NCI-H748 (cell line): ENCODE measurements at regions not wholly inside any gene's neighbourhood (a gene's known extent, or its start where the extent isn't known, plus 50 kb on each side); places are given as distances from the start of the nearest gene placed in this dataset.

Experiments used
- DNase-seq: peaks from one replicate; lab custom pipeline; 2025; ENCODE audit not compliant: unreplicated experiment; lab: John Stamatoyannopoulos, UW

DNA sequence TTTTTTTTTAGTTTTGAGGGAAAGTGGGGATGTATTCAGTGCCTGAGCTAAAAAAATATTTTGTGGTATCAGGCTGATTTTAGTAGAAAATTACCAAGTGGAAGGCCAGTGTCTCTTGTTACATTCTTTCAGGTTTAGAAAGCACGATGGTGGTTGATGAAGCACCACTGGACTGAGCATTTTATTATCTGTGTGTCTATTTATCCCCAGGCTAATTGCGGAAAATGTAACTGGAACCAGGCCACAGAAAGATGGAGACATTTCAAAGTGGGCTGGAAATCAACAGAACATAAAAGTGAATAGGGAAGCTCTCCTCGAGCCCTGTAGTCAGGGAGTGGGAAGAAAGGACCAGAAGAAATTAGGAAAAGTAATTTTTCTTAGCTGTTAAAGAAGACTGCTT, 261.0 kb downstream of the STK31 start:
- no peak for DNase-seq

DNA sequence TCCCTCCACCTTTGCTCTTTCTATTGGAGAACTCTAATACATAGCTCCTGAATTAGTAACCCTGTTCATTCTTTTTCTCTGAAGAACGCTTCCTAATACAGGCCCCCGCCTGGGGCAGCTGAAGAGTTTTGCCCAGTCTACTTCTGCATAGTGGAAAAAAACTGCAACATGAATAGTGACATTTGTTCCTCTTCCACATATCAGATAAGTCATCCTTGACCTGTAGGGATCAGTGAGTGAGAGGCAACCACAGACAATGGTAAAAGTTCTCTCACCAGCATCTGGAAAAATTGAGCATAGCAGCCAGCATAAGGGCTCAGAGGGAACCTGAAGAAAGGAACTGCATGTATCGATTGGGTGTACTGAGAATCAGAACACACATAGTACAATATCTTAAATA, 262.0 kb downstream of the STK31 start:
- no peak for DNase-seq

DNA sequence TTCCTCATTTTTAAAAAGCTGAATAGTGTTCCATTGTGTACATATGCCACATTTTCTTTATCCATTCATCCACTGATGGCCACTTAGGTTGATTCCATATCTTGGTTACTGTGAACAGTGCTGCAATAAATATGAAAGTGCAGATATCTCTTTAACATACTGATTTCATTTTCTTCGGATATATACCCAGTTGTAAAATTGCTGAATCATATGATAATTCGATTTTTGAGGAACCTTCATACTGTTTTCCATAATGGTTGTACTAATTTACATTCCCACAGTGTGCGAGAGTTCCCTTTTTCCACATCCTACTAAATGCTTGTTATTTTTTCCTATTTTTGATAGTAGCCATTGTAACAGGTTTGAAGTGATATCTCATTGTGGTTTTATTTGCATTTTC, 263.2 kb downstream of the STK31 start:
- no peak for DNase-seq

DNA sequence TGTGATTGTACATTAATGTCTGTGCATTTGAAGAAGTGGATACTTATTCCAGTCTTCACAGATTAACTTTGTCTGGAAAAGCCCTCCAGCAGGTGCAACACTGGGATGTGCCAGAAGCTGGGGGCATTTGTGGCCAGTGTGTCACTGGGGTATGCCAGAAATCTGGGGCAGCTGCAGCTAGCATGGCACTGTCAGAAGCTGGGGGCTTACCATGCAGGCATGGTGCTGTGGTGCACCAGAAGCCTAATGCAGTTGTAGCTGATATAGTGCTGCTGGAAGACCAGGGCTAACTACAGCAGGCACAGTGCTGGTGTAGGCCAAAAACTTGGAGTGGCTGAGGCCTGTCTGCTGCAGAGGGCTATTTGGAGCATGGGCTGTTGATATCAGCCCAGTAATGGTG, 270.1 kb downstream of the STK31 start:
- no peak for DNase-seq

DNA sequence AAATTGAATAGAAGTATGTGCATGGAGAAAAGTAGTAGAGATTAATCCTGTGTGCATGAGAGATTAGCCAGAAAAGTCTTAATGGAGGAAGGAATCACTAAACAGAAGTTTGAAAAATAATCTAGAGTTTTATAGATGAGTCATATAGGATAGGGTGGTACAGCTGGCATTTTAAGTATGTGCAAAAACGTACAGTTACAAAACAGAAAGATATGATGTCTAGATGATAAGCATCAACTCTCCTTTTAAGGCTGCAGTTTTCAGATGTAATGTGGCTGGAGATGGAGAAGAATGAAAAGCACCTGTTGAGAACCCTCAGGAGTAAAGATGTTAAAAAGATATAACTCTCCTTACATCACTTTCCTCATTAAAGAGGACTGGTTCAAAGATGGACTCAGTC, 271.3 kb downstream of the STK31 start:
- no peak for DNase-seq

DNA sequence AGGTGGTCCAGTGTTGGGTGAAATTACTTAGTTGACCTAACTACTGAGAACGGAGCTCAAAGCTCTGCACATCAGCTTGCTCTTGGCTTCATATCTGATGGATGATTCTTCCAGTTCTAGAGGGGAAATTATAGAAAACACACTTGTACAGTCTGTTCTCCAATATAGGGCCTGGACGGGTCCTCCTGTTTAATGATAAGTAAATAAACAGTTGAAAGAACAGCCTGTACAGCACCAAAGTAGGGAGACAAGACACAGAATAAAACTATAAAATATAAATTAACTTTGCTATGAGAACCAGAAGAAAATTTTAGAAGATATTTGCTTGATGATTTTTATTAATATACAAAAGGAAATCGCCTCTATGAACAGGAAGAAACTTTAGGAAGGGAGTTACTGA, 271.7 kb downstream of the STK31 start:
- no peak for DNase-seq

DNA sequence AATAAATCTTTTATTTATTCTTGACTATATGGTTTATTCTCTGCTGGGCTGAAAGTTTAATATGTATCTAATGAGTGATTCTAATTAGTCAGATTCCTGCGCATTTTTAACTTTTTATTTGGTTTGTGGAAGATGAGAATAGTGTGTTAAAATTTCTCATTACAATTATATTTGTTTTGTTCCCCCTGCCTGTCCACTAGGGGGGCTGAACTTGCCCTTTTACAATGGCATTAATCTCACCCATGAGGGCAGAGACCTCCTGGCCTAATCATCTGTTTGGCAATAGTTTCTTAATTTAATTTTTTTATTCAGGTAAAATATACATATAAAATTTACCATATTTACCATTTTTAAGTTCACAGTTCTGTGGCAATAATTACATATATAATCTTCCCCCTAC, 278.5 kb upstream of the NPY start:
- no peak for DNase-seq

DNA sequence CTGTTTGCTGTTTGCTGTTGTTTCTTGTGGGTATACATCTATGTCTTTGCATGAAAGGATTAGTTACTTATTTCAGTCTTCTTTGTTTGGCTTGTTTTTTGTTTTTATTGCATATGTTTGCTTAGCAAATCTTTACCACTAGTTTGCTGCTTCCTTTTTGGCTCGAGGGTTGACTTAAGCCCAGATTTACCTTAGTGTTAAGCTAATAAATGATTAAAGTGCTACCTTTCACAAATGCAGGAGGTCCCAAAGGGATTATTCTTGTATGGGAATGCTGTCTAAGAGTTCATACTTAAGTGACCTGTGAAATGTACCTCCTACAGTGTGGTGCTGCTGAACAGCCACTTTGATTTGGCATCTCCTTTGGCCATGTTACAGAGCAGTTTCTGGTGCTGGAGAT, 273.5 kb upstream of the NPY start:
- DNase-seq, result no peak

DNA sequence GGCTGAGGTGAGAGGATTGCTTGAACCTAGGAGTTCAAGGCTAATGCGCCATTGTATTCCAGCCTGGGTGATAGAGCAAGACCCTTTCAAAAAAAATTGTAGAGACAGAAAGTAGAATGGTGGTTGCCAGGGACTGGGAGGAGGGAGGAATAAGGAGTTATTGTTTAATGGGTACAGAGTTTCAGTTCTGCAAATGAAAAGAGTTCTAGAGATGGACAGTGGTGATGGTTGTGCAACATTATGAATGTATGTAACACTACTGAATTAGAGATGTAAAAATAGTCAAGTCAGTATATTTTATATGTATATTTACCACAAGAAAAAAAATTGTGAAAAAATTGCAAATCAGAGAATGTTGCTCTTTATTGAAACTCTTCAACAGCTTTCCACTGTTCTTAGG, 266.5 kb upstream of the NPY start:
- DNase-seq, result no peak

DNA sequence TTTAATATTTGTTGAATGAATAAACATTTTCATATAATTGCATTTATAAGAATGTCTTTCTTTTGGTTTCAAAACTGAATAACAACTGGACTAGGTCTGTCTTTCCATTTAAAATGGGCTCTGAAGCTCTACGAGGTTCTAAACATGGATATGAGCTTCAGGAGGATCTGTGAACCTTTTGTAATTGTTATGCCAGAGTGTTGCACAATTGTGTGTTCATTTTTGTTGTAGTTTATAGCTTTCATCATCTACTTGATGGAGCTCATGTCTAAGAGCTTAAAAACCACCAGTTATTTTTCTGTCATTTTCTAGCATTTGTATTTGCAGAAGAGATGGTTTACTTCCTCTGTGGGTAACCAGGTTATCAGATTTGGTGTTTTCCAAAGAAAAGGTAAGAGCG, 265.7 kb upstream of the NPY start:
- DNase-seq, result no peak

DNA sequence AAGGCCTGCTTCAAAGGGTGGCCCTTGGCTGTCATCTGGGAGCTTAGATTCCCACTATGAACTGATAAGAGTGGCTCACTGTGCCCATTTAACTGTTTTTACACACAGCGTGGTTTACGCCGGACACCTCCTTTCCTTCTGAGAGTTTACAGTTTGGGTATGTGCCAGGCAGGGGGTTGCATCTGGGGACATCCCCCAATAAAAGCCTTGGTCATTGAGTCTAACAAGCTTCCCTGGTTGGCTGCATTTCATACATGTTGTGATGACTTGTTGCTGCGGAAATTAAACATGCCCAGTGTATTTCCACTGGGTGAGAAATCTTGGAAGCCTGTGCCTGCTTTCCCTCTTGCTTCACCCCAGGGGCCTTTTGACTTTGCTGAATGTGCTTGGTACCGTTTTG, 264.1 kb upstream of the NPY start:
- DNase-seq, result no peak

DNA sequence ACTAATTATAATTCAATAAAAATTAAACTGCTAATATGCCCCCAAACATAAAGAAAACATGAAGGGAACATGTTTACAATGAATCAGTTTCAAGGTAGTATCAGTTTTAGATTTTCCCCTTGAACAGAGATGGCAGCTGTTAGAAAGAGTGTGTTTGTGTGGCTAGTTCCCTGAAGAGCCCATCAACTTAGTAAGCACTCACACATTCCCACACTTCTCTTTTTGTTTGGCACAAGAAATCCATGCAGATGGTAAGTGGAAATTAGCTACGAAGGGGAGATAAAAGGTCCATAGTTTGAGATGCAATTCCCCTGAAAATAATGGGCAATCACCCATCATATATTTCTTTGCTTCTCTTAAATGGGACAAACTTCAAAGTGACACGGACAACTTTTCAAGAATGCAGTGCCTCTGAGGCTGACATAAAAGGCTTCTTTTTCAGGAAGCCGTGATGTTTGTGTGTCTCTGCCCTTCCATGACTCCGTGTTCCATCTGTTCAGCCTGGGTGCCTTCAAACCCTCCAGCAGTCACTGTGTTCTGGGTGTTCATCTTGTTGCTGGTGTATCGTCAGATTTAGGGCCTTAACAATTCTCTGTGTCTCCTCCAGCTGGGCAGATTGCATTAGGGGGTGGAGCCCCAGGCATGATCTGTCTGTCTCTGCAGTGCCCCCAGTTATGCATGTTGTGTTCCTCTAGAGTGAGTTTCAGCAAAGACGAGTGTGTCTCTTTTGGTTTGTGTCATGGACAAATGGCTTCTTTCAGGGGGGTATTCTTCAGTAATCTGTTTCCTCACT, 259.5 kb upstream of the NPY start:
- DNase-seq, result no peak

DNA sequence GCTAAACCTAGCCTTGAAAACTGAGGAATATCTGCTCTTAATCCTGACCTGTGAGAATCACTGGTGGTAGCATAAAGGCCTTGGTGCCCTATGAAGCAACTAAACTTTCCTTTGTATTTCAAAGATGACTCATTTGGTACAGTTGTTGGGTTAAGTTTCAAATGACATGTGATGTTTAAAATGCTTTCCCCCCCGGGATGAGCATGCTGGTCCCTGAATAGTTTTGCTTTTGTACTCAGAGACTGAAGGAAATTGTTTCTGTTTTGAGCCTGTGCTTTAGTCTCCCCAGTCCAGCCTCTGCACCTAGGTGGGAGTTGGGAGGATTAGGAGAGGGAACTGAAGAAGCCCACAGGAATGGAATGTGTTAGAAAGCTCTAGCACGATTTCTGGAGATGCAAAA, 258.9 kb upstream of the NPY start:
- DNase-seq, result no peak

DNA sequence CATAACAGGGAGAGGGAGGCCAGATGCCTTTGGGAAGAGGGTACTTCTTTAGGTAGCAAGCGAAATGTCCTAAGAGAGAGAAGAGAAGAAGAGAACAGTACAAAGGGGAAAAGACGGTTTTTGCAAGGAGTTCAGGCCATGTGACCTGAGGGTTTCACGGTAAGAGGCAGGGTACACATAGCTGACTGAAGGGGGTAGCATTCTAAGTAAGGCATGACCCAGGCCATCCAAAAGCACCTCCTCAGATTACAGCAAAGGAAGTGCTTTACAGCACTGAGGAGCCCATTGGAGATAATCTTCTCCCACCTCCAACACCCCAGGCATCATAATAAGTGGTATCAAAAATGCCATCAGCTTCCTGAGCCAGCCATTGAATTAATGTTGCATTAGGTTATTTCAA, 258.2 kb upstream of the NPY start:
- no peak for DNase-seq

DNA sequence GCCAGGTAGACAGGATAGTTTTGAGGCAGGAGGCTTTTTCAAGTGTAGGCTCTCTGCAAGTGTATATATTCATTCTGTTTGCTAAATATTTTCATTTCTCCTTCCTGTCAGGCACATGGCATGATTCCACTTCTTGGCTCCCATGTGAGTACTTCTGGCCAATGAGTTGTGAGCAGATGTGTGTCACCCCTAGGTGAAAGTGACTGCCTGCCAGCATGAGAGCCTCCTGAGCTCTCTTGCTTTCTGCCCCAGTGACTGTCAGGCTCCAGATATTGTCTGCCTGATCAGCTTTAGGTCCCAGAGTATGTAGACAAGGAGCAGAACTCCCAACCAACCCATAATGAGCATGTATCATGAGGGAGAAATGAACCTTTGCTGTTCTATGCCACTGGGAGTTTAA, 257.6 kb upstream of the NPY start:
- DNase-seq, result no peak

DNA sequence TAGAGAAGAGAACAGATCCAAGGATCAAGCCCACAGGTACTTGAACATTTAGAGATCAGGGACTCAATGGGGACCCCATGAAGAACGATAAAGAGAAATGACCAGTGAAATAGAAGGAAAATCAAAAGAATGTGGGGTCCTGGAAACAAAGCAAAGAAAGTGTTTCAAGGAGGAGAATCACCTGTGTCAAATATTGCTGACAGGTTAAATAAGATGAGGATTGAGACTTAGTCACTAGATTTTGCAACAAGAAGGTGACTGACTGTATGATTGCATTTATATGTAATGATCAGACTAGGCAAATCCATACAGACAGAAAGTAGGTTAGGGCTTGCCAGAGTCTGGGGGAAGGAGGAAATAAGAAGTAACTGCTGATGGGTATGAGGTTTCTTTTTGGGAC, 254.9 kb upstream of the NPY start:
- DNase-seq, result no peak

DNA sequence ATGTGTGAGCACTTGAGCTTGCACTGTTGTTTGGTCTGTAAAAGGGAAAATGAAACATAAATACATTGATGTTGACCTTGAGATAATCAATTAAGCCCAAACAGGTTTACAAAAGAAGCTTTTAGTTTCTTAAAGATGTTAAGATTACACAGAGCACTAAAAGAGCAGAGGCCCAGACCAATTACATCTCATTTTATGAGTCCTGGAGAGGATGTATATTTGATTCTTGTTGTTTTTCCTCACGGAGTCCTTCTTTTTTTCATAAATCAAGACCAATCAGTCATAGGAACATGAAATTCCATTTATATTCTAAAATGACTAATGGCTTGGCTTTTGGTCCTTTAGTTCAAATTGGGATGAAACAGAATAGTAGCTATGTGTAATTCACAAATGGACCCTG, 249.7 kb upstream of the NPY start:
- DNase-seq, result no peak

DNA sequence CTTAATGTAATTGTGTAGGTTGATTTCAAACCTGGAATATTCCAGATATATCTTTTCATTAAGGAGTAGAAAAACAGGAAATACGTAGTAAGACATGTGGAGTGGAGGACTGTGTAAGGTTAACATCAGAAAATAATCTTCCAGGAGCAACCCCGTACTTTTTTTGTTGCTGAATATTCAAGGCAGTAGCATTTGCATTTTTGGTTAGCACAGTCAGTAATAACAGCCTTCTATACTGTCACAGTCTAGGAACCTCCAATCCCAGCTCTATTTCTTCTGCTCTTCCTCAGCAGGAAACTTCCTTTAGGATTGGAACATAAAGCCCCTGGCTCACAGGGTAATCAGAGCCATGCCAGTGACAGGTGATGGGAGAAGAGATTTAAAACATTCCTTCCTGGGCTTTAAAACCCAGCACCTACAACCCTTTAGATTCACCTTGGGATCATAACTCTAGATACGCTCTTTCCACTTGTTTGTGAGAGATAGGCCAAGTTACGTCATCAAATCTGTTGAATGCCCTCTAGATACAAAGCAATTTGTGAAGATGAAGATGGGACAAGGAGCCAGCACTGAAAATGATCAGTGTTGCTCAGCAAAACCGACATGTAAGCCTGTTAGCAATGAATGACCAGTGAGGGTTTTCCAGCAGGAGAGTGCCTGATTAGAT, 248.5 kb upstream of the NPY start:
- DNase-seq, result no peak

DNA sequence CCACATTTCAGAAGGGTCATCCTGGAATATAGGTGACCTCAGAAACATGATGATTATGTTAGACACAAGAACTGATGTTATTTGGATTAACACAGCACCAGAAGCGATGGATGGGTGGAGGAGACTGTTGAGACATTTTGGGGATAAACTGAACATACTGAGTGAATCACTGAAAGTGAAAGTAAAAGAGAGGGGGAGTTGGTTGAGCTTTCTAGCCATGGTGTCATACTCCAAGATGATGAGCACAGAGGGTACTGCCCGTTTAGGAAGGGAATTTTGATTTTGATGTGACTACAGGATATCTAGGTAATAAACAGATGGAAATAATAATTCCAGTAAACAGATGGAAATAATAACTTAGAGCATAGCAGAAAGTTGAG, 248.0 kb upstream of the NPY start:
- no peak for DNase-seq

DNA sequence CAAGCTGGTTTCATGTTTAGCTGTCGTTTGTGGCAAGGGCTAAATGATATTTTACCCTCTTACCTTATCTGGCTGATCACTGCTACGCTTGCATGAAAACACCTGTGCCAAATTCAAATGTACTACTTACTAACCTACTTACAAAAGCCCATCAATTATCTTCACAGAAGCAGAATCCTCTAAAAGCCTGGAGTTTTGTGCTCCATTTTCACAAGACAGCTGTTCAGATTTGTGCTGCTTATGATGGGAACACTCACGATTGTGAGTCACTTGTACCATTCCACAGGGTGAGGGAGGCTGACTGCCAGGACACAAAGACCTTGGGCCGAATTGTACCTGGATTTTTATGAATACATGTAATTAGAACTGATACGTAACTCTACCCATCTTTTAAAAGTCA, 245.0 kb upstream of the NPY start:
- DNase-seq, result no peak

DNA sequence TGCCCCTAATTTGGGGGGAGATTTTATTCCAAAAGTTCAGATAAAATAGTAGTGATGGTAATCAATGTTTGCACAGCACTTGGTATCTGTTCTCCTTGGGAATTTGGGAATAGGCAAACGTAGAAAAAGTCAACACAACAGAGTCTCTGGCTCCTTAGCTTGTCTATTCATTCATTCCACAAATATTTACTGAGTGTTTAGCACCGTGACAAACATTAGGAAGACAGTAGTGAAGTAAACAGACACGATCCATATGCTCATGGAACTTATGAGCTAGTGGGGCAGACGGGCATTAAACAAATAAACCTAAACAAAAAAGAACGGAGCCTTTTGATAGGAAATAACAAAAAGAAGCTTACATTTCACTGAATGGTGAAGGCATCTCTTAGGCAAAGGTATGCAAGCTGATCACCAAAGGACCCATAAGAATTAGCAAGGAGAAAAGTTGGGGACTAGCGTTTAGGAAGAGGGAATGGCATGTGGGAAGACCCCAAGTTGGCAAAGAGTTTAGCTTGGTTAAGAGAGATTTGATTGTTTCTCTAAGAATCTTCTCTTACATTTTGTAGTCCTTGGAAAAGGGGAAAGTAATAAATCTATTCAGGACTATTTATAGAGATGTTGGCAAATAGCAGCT, 243.9 kb upstream of the NPY start:
- peak; percentile 47 for DNase-seq

DNA sequence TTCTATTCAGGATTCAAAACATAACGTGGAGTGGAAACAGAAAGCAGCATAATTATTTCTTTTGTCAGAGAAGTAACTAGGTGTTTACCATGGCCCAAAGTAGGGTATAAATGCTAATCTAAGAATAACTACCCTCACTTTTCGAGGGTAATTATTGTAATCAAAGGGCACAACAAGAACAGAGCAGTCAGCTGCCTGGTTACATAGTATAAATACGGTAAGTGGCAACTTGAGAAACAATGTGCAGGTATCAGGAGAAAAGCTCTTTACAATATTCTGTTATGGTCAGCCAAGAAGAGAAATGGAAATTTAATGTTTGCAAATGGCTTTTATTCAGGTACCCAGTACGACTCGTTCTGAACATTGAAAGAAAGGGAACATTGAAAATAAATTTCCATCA, 242.0 kb upstream of the NPY start:
- DNase-seq, result peak; percentile 70

DNA sequence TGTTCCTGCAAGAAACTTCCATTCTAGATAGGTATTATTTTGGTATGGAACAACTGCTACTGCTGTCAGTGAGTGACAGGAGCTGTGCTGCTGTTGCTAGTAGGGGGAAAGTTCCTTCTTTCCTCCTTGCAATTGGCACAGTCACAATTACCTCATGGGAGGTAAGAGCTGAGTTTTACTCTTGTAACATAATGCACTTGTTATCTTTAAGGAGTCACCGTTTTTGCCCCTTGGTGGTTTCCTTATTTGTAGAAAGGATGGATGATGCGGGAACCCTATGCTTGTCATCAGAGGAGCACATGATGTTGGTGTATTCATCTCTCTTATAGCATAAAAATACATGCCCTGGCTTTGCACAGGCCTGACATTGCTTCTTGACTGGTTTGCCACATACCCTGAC, 234.7 kb upstream of the NPY start:
- DNase-seq, result no peak
